NCI-H510A treated with DMSO at 0.1 percent for 48 hours (cell line): ENCODE measurements at regions not wholly inside any gene's neighbourhood (a gene's known extent, or its start where the extent isn't known, plus 50 kb on each side); places are given as distances from the start of the nearest gene placed in this dataset.
A peak's percentile ranks its signal among the peaks of the same experiment; 100 is the strongest.
"Not testable (repeated sequence)": the region's sequence is repeated elsewhere in the genome, so short reads cannot be mapped to it uniquely, and the experiment has no call there.

Experiments used
- DNase-seq: peaks from one replicate; lab custom pipeline; 2025; lab: John Stamatoyannopoulos, UW

DNA sequence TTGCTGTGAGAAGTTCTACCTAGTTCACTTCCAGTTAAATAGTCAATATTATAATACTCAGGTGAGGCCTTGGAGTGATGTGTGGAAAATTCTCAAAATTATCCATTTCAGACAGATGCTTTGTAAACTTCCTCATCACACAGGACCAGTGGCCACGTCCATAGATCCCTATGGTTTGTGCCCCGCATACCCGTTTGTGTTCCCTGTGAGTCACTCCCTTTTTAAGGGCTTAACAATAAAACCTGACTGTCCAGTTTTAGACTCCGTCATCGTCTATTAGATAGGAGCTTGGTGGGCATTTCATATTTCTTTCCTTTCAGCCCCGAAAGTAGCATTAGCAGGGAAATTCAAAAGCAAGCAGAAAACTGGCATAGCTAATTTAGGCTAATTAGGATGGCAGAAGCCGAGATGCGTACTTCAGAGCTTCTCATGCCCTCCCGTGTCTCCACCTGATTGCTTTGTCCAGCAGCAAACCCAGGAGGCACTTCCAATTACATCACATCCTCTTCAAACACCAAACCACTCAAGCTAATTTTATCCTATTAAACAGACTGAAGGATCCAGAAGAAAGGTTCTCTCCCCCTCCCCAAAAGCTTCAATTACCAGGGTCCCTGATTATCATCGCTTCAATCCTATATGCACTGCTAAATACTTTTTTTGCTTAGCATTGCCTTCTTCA, 186.6 kb upstream of the OTX2 start:
- DNase-seq = peak; percentile 96

- DNase-seq = no peak
These were observed 184.7 kb upstream of the OTX2 start for GRCh38 chr14:56995010-56995409.

- DNase-seq = no peak
These were observed 182.1 kb upstream of the OTX2 start for GRCh38 chr14:56992332-56992820.

DNA sequence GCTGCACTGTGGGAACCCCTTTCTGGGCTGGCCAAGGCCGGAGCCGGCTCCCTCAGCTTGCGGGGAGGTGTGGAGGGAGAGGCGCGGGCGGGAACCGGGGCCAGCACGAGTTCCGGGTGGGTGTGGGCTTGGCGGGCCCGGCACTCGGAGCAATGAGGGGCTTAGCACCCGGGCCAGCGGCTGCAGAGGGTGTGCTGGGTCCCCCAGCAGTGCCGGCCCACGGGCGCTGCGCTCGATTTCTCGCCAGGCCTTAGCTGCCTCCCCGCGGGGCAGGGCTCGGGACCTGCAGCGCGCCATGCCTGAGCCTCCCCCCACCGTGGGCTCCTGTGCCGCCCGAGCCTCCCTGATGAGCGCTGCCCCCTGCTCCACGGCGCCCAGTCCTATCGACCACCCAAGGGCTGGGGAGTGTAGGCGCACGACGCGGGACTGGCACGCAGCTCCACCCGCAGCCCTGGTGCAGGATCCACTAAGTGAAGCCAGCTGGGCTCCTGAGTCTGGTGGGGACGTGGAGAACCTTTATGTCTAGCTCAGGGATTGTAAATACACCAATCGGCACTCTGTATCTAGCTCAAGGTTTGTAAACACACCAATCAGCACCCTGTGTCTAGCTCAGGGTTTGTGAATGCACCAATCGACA, 180.8 kb upstream of the OTX2 start:
- DNase-seq = not testable (repeated sequence)

GRCh38 chr14:56989359-56989758, 179.1 kb upstream of the OTX2 start:
- no peak for DNase-seq

DNA sequence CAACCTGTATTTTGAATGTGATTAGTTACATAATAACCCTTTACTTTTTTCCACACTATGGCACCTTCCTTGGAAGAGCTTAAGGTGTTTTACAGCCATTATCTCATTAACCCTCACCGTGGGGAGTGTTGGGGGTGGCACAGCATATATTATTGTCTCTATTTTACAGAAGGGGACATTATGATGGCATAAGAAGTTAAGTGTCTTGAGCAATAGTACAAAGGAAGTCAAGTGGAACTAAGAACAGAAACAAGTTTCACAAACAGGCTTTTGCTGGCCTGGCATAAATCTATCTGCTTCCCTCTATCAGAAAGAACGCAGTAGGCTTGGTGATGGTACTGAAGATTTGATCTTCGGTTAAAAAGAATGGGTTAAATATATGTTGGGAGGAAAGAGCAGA, 169.7 kb upstream of the OTX2 start:
- DNase-seq = no peak

DNA sequence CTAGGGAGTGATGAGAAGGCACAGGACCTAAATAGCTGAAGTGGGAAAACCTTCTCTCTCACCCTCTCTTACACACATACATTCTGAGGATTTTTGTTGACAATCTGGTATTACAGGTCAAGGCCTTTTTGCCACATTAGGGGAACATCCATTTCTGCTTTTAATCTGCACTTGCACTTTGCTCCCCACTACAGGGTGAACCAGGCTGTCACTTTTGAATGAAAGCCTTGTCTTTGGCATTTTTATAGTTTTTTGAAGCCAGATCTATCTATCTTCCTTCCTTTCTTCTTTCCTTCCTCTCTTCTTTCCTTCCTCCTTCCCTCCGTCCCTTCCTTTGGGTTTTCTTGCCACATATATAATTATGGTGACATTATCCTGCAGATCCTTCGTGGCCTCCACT, 165.9 kb upstream of the OTX2 start:
- DNase-seq = no peak

- DNase-seq = no peak
These were observed 165.2 kb upstream of the OTX2 start for GRCh38 chr14:56975521-56975920.

GRCh38 chr14:56972948-56973347, 162.7 kb upstream of the OTX2 start:
- no peak for DNase-seq

DNA sequence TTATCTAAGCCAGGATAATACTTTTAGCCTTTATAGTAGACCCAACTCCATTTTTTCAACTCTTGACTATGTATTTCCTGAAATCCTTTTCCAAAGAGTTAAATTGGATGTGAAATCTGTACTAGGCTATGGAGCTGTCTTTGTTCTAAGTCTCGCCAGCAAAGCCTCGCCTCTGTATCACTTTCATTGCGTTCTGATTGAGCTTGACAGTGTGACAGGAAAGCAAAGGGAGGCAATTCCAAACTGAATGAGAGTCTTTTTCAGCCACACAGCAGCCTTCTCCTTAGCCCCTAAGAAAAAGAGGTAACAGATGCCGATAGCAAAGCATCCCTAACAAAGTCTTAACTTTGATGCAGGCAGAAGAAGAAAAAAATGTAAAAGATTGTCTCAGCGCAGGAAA, 154.6 kb upstream of the OTX2 start:
- no peak for DNase-seq

DNA sequence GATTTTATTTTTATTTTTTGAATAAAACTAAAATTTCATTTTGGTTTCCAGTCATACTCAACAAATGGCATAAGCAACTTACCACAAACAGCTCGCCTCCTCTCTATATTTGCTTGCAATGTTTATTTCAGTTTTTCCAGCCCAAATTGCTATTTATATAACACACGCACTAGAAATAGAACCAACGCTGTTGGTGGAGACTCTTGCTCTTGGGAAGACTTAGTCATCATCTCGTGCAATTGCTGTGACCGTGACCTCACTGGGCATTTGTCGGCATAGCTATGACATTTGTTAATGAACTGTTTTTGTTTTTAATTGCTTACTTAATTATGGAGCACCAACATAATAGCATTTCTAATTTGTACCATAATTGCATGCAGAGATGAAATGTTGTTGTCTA, 153.1 kb upstream of the OTX2 start:
- no peak for DNase-seq

- DNase-seq = no peak
These were observed 152.3 kb upstream of the OTX2 start for GRCh38 chr14:56962444-56963080.

DNA sequence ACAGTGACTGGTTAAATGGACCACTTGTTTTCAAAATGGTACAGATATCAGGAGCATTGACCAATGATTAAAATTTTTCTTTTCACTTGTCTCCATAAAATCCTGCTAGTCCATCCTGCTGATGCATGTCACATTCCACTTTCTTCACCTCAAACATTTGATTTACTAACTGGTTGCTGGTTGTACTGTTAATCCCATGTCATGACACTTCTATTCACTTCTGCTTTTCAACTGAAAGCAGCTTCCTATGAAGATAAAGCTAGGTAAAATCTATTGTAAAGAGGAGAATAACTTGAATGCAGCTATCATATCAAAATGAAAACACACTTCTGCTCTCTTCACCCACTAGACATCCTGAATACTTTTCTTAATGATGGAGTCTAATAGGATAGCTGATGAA, 149.6 kb upstream of the OTX2 start:
- DNase-seq = no peak

GRCh38 chr14:56959121-56959520, 148.8 kb upstream of the OTX2 start:
- no peak for DNase-seq

GRCh38 chr14:56956182-56956581, 145.9 kb upstream of the OTX2 start:
- no peak for DNase-seq

GRCh38 chr14:56955745-56956144, 145.5 kb upstream of the OTX2 start:
- DNase-seq = no peak

DNA sequence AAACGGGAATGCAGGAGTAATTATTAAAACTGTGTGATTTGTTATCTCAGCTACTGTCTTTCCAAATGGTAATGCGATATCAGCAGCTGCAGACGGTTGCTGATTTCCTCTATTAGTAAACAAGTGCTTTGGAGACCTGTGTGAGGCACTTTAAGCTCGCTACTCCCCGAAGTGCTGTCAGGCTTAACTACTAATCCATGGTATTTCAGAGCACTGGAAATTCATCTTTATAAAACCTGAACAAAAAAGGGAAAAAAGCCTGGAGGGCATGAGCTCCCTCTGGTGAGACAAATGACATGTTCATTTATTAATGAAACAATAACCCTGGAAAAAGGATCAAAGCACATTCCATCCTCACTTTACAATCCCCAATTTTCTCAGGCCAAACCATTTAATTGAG, 143.6 kb upstream of the OTX2 start:
- DNase-seq = peak; percentile 19

DNA sequence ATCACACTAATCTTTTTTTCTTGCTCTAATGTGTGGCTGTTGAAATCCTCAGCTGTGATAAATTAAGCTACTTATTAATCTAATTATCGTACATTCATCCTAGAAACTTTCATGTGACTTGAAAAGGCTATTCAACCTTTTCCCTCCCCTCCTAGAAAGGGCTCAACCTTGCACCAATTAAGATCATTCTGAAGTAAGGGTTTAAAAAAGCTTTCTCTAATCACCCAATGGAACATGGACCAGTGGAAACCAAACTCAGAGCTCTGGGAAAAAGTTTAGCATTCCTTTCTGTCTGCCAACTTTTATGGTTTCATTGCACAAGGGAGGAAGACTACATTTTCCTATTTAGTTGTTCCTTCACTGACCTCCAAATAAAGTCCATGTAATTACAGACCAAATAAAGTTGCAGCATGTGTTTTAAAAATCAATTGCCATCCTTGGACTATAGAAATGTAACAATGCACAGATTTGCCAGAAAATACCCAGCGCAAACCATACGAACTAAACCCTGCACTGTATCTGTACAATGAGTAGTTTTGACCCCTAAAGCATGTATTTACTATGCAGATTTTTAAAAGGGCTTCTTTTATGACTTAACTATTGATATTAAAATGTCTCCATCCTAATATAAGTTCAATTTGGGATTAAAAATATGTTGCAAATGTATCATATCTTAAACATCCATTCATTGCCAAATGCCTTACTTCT, 142.6 kb upstream of the OTX2 start:
- no peak for DNase-seq

DNA sequence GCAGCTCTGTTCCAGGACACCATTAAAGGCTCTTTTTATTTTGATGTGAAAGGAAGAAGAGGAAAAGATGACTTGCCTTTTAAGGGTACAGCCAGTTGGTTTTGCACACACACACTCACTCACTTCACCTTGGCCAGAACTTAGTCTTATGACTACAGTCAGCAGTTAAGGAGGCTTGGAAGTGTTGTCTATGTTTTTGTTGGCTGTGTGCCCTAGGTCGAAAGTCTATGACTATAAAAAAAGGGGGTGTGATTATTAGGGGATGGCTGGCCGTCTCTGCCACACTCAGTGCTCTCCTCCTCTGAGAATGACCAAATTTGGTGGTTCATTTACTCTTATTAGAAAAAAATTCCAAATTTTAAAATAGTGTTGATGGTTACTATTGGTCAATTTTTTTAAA, 139.5 kb upstream of the OTX2 start:
- DNase-seq = no peak

DNA sequence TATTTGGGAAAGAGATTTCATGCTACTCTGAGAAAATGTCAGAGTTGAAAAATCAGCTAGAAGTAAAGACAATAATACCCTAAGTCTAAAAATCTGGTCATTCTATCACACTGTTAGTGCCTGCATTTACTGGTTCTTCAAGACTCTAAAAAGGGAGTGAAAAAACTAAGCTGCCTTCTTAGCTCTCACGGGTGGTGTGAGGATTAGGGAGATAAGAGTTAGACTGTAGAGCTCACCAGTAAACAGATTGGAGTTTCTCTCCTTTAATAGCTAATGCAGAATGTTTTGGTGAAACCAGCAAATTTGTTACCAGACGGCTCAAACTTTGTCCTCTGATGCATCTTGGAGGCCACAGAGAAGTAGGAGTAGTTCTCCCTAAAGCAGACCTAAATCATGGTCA, 135.0 kb upstream of the OTX2 start:
- no peak for DNase-seq

DNA sequence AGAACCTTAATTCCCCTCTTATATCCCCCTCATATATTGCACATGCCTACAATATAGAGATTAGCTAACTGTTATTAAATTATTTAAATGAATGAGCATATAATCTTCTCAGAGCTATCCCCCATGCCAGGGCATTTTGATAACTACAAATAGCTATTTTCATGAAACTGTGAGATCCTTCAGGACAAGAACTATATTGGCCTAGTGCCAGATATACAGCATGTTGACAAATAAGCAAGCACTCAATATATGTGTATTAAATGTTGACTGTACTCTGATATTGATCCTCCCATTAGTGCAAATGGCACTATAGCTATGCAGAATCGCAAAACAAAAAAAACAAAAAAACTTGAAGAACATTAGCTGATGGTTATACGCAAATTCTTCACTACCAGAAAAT, 134.1 kb upstream of the OTX2 start:
- DNase-seq = no peak

GRCh38 chr14:56933446-56933845, 123.2 kb upstream of the OTX2 start:
- peak; percentile 14 for DNase-seq
